ENCODE measurements at regions not wholly inside any gene's neighbourhood (a gene's known extent, or its start where the extent isn't known, plus 50 kb on each side); places are given as distances from the start of the nearest gene placed in this dataset.
"Not testable (repeated sequence)": the region's sequence is repeated elsewhere in the genome, so short reads cannot be mapped to it uniquely, and the experiment has no call there.

- Histone ChIP-seq H3K27ac (no peak overlapping the region), H3K4me3 (no peak overlapping the region)
- no peak for DNase-seq (ENCODE audit: low spot score)
- no peak for TF ChIP-seq CTCF (IDR thresholded peaks at IDR 0.05)
These were observed 1145.6 kb upstream of the DIAPH2 start for GRCh38 chrX:95539041-95539440.

- not testable (repeated sequence) for H3K27ac ChIP-seq; H3K4me3 ChIP-seq; DNase-seq (ENCODE audit: low spot score)
These were observed 1135.1 kb upstream of the DIAPH2 start for GRCh38 chrX:95549552-95549951.

GRCh38 chrX:95585321-95585720, 1099.3 kb upstream of the DIAPH2 start:
- no peak for TF ChIP-seq CTCF (IDR thresholded peaks at IDR 0.05)
- H3K4me3 ChIP-seq: no peak overlapping the region
- no peak overlapping the region for H3K27ac ChIP-seq
- no peak for DNase-seq (ENCODE audit: low spot score)

- H3K4me3 ChIP-seq: no peak overlapping the region
- no peak for TF ChIP-seq CTCF (IDR thresholded peaks at IDR 0.05)
- no peak overlapping the region for H3K27ac ChIP-seq
- no peak for DNase-seq (ENCODE audit: low spot score)
These were observed 1072.3 kb upstream of the DIAPH2 start for GRCh38 chrX:95612350-95612749.

- no peak for DNase-seq (ENCODE audit: low spot score)
- Histone ChIP-seq H3K27ac (no peak overlapping the region), H3K4me3 (no peak overlapping the region)
- no peak for TF ChIP-seq CTCF (IDR thresholded peaks at IDR 0.05)
These were observed 1062.4 kb upstream of the DIAPH2 start for GRCh38 chrX:95622200-95622599.

GRCh38 chrX:95626748-95627147, 1057.9 kb upstream of the DIAPH2 start:
- no peak for TF ChIP-seq CTCF (IDR thresholded peaks at IDR 0.05)
- no peak for DNase-seq (ENCODE audit: low spot score)
- Histone ChIP-seq H3K4me3 (no peak overlapping the region), H3K27ac (no peak overlapping the region)

GRCh38 chrX:95628796-95629195, 1055.8 kb upstream of the DIAPH2 start:
- no peak for DNase-seq (ENCODE audit: low spot score)
- no peak for TF ChIP-seq CTCF (IDR thresholded peaks at IDR 0.05)
- no peak overlapping the region for H3K4me3 ChIP-seq
- no peak overlapping the region for H3K27ac ChIP-seq

- TF ChIP-seq CTCF (IDR thresholded peaks at IDR 0.05): no peak
- Histone ChIP-seq H3K4me3 (no peak overlapping the region), H3K27ac (no peak overlapping the region)
- no peak for DNase-seq (ENCODE audit: low spot score)
These were observed 1054.9 kb upstream of the DIAPH2 start for GRCh38 chrX:95629737-95630136.

Measured in coronary artery (tissue), 2 donors.